Caco-2 (cell line): ENCODE measurements at regions not wholly inside any gene's neighbourhood (a gene's known extent, or its start where the extent isn't known, plus 50 kb on each side); places are given as distances from the start of the nearest gene placed in this dataset.

ENCODE experiments used
- BruUV-seq: library from RNA; stranded (reverse); fragments of 400-500 nt; replicated peaks from 2 replicates; lab custom pipeline; 2021; lab: Mats Ljungman, UMichigan
- CTCF ChIA-PET: fragments of 300-600 bp; sonication (Branson Sonifier 250); formaldehyde crosslinking; loops from one replicate; lab custom pipeline; 2022; ENCODE audit warnings: antibody characterized with exemption; lab: Charles Lee
- POLR2A ChIA-PET: fragments of 300-600 bp; sonication (Branson Sonifier 250); formaldehyde crosslinking; loops from one replicate; lab custom pipeline; 2022; ENCODE audit warnings: antibody characterized with exemption; lab: Charles Lee
- DNase-seq, 2 experiments: peaks; one replicate each; pipeline versions ENCODE4 v3.0.0 to v3.0.0-alpha.2; 2020 to 2022
- H3K27me3 ChIP-seq: replicated peaks from 2 replicates; pipeline ENCODE4 v1.6.0; 2011; ENCODE audit warnings: low read length; ENCODE audit not compliant: control insufficient read depth, insufficient read depth
- H3K36me3 ChIP-seq: 2 replicates; pipeline ENCODE4 v1.5.1; 2011; ENCODE audit warnings: low read length; ENCODE audit not compliant: control insufficient read depth, insufficient read depth
- H3K4me1 ChIP-seq: fragments of 250-450 bp; sonication (Bioruptor Pico); 2 replicates; pipeline ENCODE4 v1.5.1; 2020; ENCODE audit warnings: mild to moderate bottlenecking
- H3K4me3 ChIP-seq: 2 replicates; pipeline ENCODE4 v1.5.1; 2011; ENCODE audit warnings: low read depth, mild to moderate bottlenecking, control low read depth, low read length
- H3K9me3 ChIP-seq: fragments of 250-450 bp; sonication (Bioruptor Pico); 2 replicates; pipeline ENCODE4 v1.5.1; 2020; ENCODE audit warnings: mild to moderate bottlenecking, moderate library complexity
- H3K27ac Mint-ChIP-seq: one replicate; pipeline ENCODE4 v1.8.0; 2022; ENCODE audit warnings: mixed read lengths; ENCODE audit not compliant: unreplicated experiment
- H3K27me3 Mint-ChIP-seq: one replicate; pipeline ENCODE4 v1.8.0; 2022; ENCODE audit warnings: mixed read lengths; ENCODE audit not compliant: insufficient read depth, unreplicated experiment
- H3K36me3 Mint-ChIP-seq: one replicate; pipeline ENCODE4 v1.8.0; 2022; ENCODE audit warnings: mild to moderate bottlenecking, mixed read lengths; ENCODE audit not compliant: insufficient read depth, unreplicated experiment
- H3K4me1 Mint-ChIP-seq: one replicate; pipeline ENCODE4 v1.8.0; 2022; ENCODE audit warnings: low read depth, mixed read lengths; ENCODE audit not compliant: unreplicated experiment
- H3K4me3 Mint-ChIP-seq: one replicate; pipeline ENCODE4 v1.8.0; 2022; ENCODE audit warnings: mild to moderate bottlenecking, moderate library complexity, mixed read lengths; ENCODE audit not compliant: unreplicated experiment
- H3K9me3 Mint-ChIP-seq: one replicate; pipeline ENCODE4 v1.8.0; 2022; ENCODE audit warnings: mixed read lengths; ENCODE audit not compliant: unreplicated experiment
- intact Hi-C: fragments of 100-400 bp; cut with micrococcal nuclease; formaldehyde crosslinking; loops from one replicate; pipeline ENCODE4 v1.10.0; 2022; ENCODE audit not compliant: unreplicated experiment
- TF ChIP-seq, protein P1 (sequence below), 2 experiments: fragments of 200-600 bp in 1 of 2; IDR thresholded peaks; 1 replicate in 1 of 2; 2 replicates in 1 of 2; pipeline versions ENCODE4 v1.5.1 to v1.8.0; 2011 to 2022; ENCODE audit warnings: antibody characterized with exemption in 1 of 2, control low read depth in 1 of 2, inconsistent platforms in 1 of 2, low read depth in 1 of 2, low read length in 1 of 2, mild to moderate bottlenecking in 1 of 2, moderate library complexity in 1 of 2; ENCODE audit not compliant: insufficient read depth in 1 of 2, severe bottlenecking in 1 of 2, unreplicated experiment in 1 of 2

GRCh38 chr3:72658466-72659100 is 189.7 kb downstream of the SHQ1 start:
- Mint-ChIP-seq H3K9me3 (no peaks in the 10 kb centered on the region), H3K36me3 (peaks cover 6% of the 10 kb centered on the region), H3K4me1 (no peaks in the 10 kb centered on the region), H3K27ac (no peak overlapping the region), H3K4me3 (no peak overlapping the region), H3K27me3 (no peaks in the 10 kb centered on the region)
- intact Hi-C loops, result no loop called here
- no peak for DNase-seq
- ChIA-PET POLR2A (no interaction called here), CTCF (interaction anchor here (0.6 kb wide), 1 partner anchor 385 kb away, joined by 6 read pairs; no protein-coding TSS in a partner anchor)
- no TSS peak for BruUV-seq
- H3K27me3 ChIP-seq, result no peaks in the 10 kb centered on the region
- H3K4me1 ChIP-seq, result no peaks in the 10 kb centered on the region
- H3K4me3 ChIP-seq, result no peak overlapping the region
- no peaks in the 10 kb centered on the region for H3K9me3 ChIP-seq
- no peaks in the 10 kb centered on the region for H3K36me3 ChIP-seq
- TF ChIP-seq, protein P1, sequence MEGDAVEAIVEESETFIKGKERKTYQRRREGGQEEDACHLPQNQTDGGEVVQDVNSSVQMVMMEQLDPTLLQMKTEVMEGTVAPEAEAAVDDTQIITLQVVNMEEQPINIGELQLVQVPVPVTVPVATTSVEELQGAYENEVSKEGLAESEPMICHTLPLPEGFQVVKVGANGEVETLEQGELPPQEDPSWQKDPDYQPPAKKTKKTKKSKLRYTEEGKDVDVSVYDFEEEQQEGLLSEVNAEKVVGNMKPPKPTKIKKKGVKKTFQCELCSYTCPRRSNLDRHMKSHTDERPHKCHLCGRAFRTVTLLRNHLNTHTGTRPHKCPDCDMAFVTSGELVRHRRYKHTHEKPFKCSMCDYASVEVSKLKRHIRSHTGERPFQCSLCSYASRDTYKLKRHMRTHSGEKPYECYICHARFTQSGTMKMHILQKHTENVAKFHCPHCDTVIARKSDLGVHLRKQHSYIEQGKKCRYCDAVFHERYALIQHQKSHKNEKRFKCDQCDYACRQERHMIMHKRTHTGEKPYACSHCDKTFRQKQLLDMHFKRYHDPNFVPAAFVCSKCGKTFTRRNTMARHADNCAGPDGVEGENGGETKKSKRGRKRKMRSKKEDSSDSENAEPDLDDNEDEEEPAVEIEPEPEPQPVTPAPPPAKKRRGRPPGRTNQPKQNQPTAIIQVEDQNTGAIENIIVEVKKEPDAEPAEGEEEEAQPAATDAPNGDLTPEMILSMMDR (IDR thresholded peaks at IDR 0.05; ENCODE audit: insufficient read depth in 1 of 2, low read depth in 1 of 2, low read length in 1 of 2, severe bottlenecking in 1 of 2, unreplicated experiment in 1 of 2), result no peak

DNA sequence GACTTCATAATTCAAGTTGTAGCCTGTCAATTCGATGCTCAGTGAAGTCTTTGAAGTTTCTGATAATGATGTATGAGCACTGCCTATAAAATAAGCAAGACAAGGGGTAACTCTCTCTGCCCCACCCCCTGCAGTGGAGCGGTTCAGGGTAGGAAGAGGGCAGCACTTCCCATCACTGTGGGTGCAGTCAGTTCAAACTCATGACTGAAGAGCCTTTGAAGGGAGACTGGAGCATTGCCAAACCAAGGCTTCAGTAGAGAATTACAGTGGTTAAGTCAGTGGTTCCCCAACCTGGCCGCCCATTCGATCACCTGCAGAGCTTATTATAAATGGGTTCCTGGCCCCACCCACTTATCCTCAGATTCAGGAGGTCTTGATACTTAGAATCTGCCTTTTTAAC is 190.6 kb downstream of the SHQ1 start:
- CTCF ChIA-PET, result no interaction called here
- intact Hi-C loops, result no loop called here
- Mint-ChIP-seq H3K4me3 (no peak overlapping the region), H3K4me1 (no peaks in the 10 kb centered on the region), H3K27me3 (no peaks in the 10 kb centered on the region), H3K27ac (no peak overlapping the region), H3K36me3 (peaks cover 6% of the 10 kb centered on the region), H3K9me3 (peaks cover under 1% of the 10 kb centered on the region)
- no TSS peak for BruUV-seq
- Histone ChIP-seq H3K9me3 (no peaks in the 10 kb centered on the region), H3K4me1 (no peaks in the 10 kb centered on the region), H3K4me3 (no peak overlapping the region), H3K27me3 (no peaks in the 10 kb centered on the region), H3K36me3 (no peaks in the 10 kb centered on the region)
- no peak for DNase-seq
- POLR2A ChIA-PET, result no interaction called here
- TF ChIP-seq, protein P1 (IDR thresholded peaks at IDR 0.05; ENCODE audit: insufficient read depth in 1 of 2, low read depth in 1 of 2, low read length in 1 of 2, severe bottlenecking in 1 of 2, unreplicated experiment in 1 of 2), result no peak

- peaks cover 16% of the 10 kb centered on the region for H3K9me3 Mint-ChIP-seq
- Histone ChIP-seq H3K36me3 (no peaks in the 10 kb centered on the region), H3K9me3 (no peaks in the 10 kb centered on the region), H3K4me1 (no peaks in the 10 kb centered on the region), H3K27me3 (no peaks in the 10 kb centered on the region), H3K4me3 (no peak overlapping the region)
- TF ChIP-seq, protein P1 (IDR thresholded peaks at IDR 0.05; ENCODE audit: insufficient read depth in 1 of 2, low read depth in 1 of 2, low read length in 1 of 2, severe bottlenecking in 1 of 2, unreplicated experiment in 1 of 2), result no peak
- H3K4me3 Mint-ChIP-seq, result no peak overlapping the region
- no peak overlapping the region for H3K27ac Mint-ChIP-seq
- no peaks in the 10 kb centered on the region for H3K4me1 Mint-ChIP-seq
- H3K27me3 Mint-ChIP-seq, result peaks cover 3% of the 10 kb centered on the region
- ChIA-PET CTCF (no interaction called here), POLR2A (interaction anchor here (0.6 kb wide), 1 partner anchor 331 kb away, joined by 3 read pairs; no protein-coding TSS in a partner anchor)
- DNase-seq, result no peak
- intact Hi-C loops, result no loop called here
- no TSS peak for BruUV-seq
- peaks cover 6% of the 10 kb centered on the region for H3K36me3 Mint-ChIP-seq
Measured at GRCh38 chr3:72655723-72656122, 192.5 kb downstream of the SHQ1 start.
